Gastroesophageal sphincter (tissue), 4 donors: ENCODE measurements at regions not wholly inside any gene's neighbourhood (a gene's known extent, or its start where the extent isn't known, plus 50 kb on each side); places are given as distances from the start of the nearest gene placed in this dataset.

Experiments used
- ATAC-seq: fragments of 150-250 bp; one replicate; pipeline ENCODE4 v1.9.1; 2016; ENCODE audit warnings: mild to moderate bottlenecking, moderate library complexity
- H3K27ac ChIP-seq, 4 donors: fragments of 200-600 bp; sonication (generic) in 3 of 4; 1 replicate in 3 of 4; 2 replicates in 1 of 4; pipeline ENCODE4 v1.5.1; 2016 to 2019
- H3K27me3 ChIP-seq: fragments of 200-600 bp; sonication (generic); one replicate; pipeline ENCODE4 v1.5.1; 2019
- H3K36me3 ChIP-seq, 2 donors: fragments of 200-600 bp; sonication (generic); one replicate each; pipeline ENCODE4 v1.5.1; 2019; ENCODE audit warnings: control low read depth in 1 of 2
- H3K4me1 ChIP-seq, 3 donors: fragments of 200-600 bp; sonication (generic); 1 replicate in 2 of 3; 2 replicates in 1 of 3; pipeline ENCODE4 v1.5.1; 2016 to 2019; ENCODE audit warnings: control low read depth in 2 of 3
- H3K4me3 ChIP-seq, 2 donors: fragments of 200-600 bp; sonication (generic); one replicate each; pipeline ENCODE4 v1.5.1; 2019; ENCODE audit warnings: mild to moderate bottlenecking in 1 of 2, moderate library complexity in 1 of 2
- H3K9me3 ChIP-seq, 3 donors: fragments of 200-600 bp; sonication (generic); one replicate each; pipeline ENCODE4 v1.5.1; 2017 to 2019; ENCODE audit warnings: control low read depth in 2 of 3
- CTCF ChIP-seq, 4 experiments: fragments of 200-600 bp in 2 of 4; fragments of 450-650 bp in 2 of 4; sonication (generic) in 1 of 4; IDR thresholded peaks; one replicate each; pipeline ENCODE4 v1.5.1; 2017 to 2019; ENCODE audit warnings: antibody characterized with exemption in 4 of 4, mild to moderate bottlenecking in 2 of 4, moderate library complexity in 2 of 4
- EP300 ChIP-seq: sonication (generic); formaldehyde crosslinking; IDR thresholded peaks from one replicate; pipeline ENCODE4 v1.6.1; 2017; ENCODE audit warnings: antibody characterized with exemption, mild to moderate bottlenecking
- POLR2A ChIP-seq, 2 donors: fragments of 450-650 bp; IDR thresholded peaks; one replicate each; pipeline ENCODE4 v1.6.1; 2017; ENCODE audit warnings: antibody characterized with exemption in 2 of 2, mild to moderate bottlenecking in 2 of 2, moderate library complexity in 1 of 2
- POLR2AphosphoS5 ChIP-seq: sonication (generic); formaldehyde crosslinking; IDR thresholded peaks from one replicate; pipeline ENCODE4 v1.6.1; 2017; ENCODE audit warnings: antibody characterized with exemption
- WGBS, 2 donors: methylation state at CpG; one replicate each; pipeline ENCODE4 v1.1.5; 2018; ENCODE audit warnings: low coverage in 1 of 2; 5-methylcytosine and 5-hydroxymethylcytosine counted together

GRCh38 chr2:71832844-71833243 lies 314.8 kb downstream of the CYP26B1 start:
- no peak for ATAC-seq
- Histone ChIP-seq H3K9me3 (no peaks in the 10 kb centered on the region), H3K27ac (no peak overlapping the region), H3K27me3 (no peaks in the 10 kb centered on the region), H3K4me1 (peaks cover 0 to 26% (median 12%) of the 10 kb centered on the region in 3 donors), H3K4me3 (no peak overlapping the region), H3K36me3 (no peaks in the 10 kb centered on the region)
- WGBS, 2 donors: 89 to 95% methylated on average over 4 of the region's 4 CpGs
- TF ChIP-seq CTCF (IDR thresholded peaks at IDR 0.05) (no peak), POLR2AphosphoS5 (no peak), EP300 (no peak)

DNA sequence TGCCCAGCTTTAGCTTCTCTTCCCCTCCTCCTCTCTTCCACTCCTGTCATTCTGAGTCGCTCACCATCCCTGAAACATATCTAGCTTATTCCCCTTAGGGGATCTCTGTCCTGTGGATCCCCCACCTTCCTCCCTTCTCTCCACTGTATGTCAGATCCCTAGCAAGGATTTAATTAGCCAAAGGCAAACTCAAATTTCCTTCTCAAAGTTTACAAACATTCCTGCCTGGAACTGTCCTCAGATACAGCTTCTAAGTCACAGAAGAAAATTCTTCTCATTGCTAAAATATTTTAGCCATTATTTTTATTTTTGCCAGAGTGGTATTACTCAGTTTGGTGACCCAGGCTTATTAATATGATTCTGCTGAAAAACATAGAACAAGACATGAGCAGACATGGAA lies 315.3 kb downstream of the CYP26B1 start:
- Histone ChIP-seq H3K36me3 (no peaks in the 10 kb centered on the region), H3K27me3 (no peaks in the 10 kb centered on the region), H3K27ac (no peak overlapping the region), H3K4me3 (no peak overlapping the region), H3K9me3 (no peaks in the 10 kb centered on the region), H3K4me1 (peaks cover 0 to 26% (median 12%) of the 10 kb centered on the region in 3 donors)
- 82 to 100% methylated on average over 1 of the region's 1 CpG for WGBS, 2 donors
- no peak for ATAC-seq
- TF ChIP-seq POLR2A (IDR thresholded peaks at IDR 0.05): no peak
- no peak for TF ChIP-seq EP300
- TF ChIP-seq CTCF (IDR thresholded peaks at IDR 0.05): no peak
- TF ChIP-seq POLR2AphosphoS5: no peak

DNA sequence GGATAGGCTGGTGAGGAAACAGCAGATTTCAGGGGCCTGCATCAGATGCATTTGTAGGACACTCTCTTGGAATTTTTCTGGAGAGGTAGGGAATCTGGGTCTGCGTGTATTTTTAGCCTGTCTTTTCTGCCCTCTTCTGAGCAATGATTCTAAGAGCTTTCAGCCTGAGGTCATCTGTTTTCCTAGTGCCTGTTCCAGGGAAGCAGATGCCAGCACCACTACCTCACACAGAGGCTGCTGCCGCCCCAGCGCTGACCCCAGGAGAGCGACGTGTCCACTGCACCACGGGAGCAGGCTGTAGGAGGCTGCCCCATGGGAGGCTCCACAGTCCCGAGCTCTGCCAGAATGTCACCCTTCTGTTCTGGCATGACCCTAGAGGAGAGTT lies 316.5 kb downstream of the CYP26B1 start:
- peak overlapping the region; percentile 12 to 79 (median 78) for H3K27ac ChIP-seq
- peaks cover 0 to 26% (median 12%) of the 10 kb centered on the region in 3 donors for H3K4me1 ChIP-seq
- ATAC-seq: peak; percentile 87
- no peak overlapping the region for H3K4me3 ChIP-seq
- TF ChIP-seq POLR2AphosphoS5 (peak; percentile 55), CTCF (IDR thresholded peaks at IDR 0.05) (no peak)
- no peaks in the 10 kb centered on the region for H3K9me3 ChIP-seq
- no peaks in the 10 kb centered on the region for H3K36me3 ChIP-seq
- H3K27me3 ChIP-seq: no peaks in the 10 kb centered on the region
- WGBS, 2 donors: 20% methylated on average over 2 of the region's 7 CpGs; no CpG with 5 or more reads in 1 of the 2 donors

- Histone ChIP-seq H3K4me3 (no peak overlapping the region), H3K27ac (peak overlapping the region; percentile 12 to 79 (median 78)), H3K9me3 (no peaks in the 10 kb centered on the region), H3K4me1 (peaks cover 0 to 26% (median 12%) of the 10 kb centered on the region in 3 donors), H3K36me3 (no peaks in the 10 kb centered on the region), H3K27me3 (no peaks in the 10 kb centered on the region)
- no peak for ATAC-seq
- TF ChIP-seq POLR2AphosphoS5 (no peak), CTCF (IDR thresholded peaks at IDR 0.05) (no peak), POLR2A (IDR thresholded peaks at IDR 0.05) (no peak)
- 48 to 57% methylated on average over 7 to 9 of the region's 9 CpGs for WGBS, 2 donors
Observed at GRCh38 chr2:71830497-71831192, 317.0 kb downstream of the CYP26B1 start.

GRCh38 chr2:71829008-71829407 lies 318.7 kb downstream of the CYP26B1 start:
- H3K27ac ChIP-seq: no peak overlapping the region
- H3K27me3 ChIP-seq: no peaks in the 10 kb centered on the region
- H3K9me3 ChIP-seq: peaks cover 0 to 5% (median 0%) of the 10 kb centered on the region in 3 donors
- 85 to 94% methylated on average over 6 of the region's 6 CpGs for WGBS, 2 donors
- H3K4me1 ChIP-seq: peaks cover 0 to 26% (median 12%) of the 10 kb centered on the region in 3 donors
- TF ChIP-seq CTCF (IDR thresholded peaks at IDR 0.05) (no peak), EP300 (no peak), POLR2A (IDR thresholded peaks at IDR 0.05) (no peak), POLR2AphosphoS5 (no peak)
- no peak overlapping the region for H3K4me3 ChIP-seq
- ATAC-seq: no peak
- H3K36me3 ChIP-seq: no peaks in the 10 kb centered on the region
